CD4-positive, alpha-beta memory T cell (primary cell): ENCODE measurements at regions not wholly inside any gene's neighbourhood (a gene's known extent, or its start where the extent isn't known, plus 50 kb on each side); places are given as distances from the start of the nearest gene placed in this dataset.
"Not testable (repeated sequence)": the region's sequence is repeated elsewhere in the genome, so short reads cannot be mapped to it uniquely, and the experiment has no call there.

ENCODE experiments used
- CTCF ChIA-PET: fragments of 350-600 bp; sonication (Branson Sonifier 250); formaldehyde crosslinking; loops from one replicate; lab custom pipeline; 2021; ENCODE audit warnings: inconsistent platforms; ENCODE audit not compliant: partially characterized antibody; lab: Charles Lee
- POLR2A ChIA-PET: fragments of 350-600 bp; sonication (Branson Sonifier 250); formaldehyde crosslinking; loops from one replicate; lab custom pipeline; 2021; ENCODE audit not compliant: partially characterized antibody; lab: Charles Lee
- DNase-seq, 5 donors: peaks; one replicate each; pipeline versions ENCODE4 v3.0.0 to v3.0.0-alpha.2; 2020 to 2022; ENCODE audit warnings: mixed read lengths in 1 of 5
- H3K27ac ChIP-seq: one replicate; pipeline ENCODE4 v1.7.0; 2013; ENCODE audit warnings: low read depth, low read length
- H3K27me3 ChIP-seq: 2 replicates; pipeline ENCODE4 v1.7.0; 2013; ENCODE audit warnings: mild to moderate bottlenecking, low read length, moderate library complexity; ENCODE audit not compliant: insufficient read depth
- H3K36me3 ChIP-seq: 2 replicates; pipeline ENCODE4 v1.7.0; 2013; ENCODE audit warnings: mild to moderate bottlenecking, low read length, moderate library complexity; ENCODE audit not compliant: insufficient read depth
- H3K4me1 ChIP-seq: 2 replicates; pipeline ENCODE4 v1.7.0; 2013; ENCODE audit warnings: mild to moderate bottlenecking, low read length, moderate library complexity; ENCODE audit not compliant: insufficient read depth
- H3K4me3 ChIP-seq, 2 donors: one replicate each; pipeline ENCODE4 v1.7.0; 2013; ENCODE audit warnings: low read length in 2 of 2, mild to moderate bottlenecking in 1 of 2
- H3K9me3 ChIP-seq, 2 donors: one replicate each; pipeline ENCODE4 v1.7.0; 2013; ENCODE audit warnings: low read length in 2 of 2, control low read depth in 1 of 2; ENCODE audit not compliant: control insufficient read depth in 1 of 2
- H3K27ac Mint-ChIP-seq, 7 donors: one replicate each; pipeline ENCODE4 v1.8.0; 2020 to 2021; ENCODE audit warnings: mixed read lengths in 7 of 7, mild to moderate bottlenecking in 6 of 7, inconsistent platforms in 3 of 7, moderate library complexity in 3 of 7
- H3K27me3 Mint-ChIP-seq, 2 donors: one replicate each; pipeline ENCODE4 v1.8.0; 2020 to 2021; ENCODE audit warnings: mixed read lengths in 2 of 2
- H3K36me3 Mint-ChIP-seq, 2 donors: one replicate each; pipeline ENCODE4 v1.8.0; 2020 to 2021; ENCODE audit warnings: mixed read lengths in 2 of 2, inconsistent platforms in 1 of 2, mild to moderate bottlenecking in 1 of 2
- H3K4me1 Mint-ChIP-seq, 4 donors: one replicate each; pipeline ENCODE4 v1.8.0; 2020 to 2021; ENCODE audit warnings: mixed read lengths in 4 of 4, mild to moderate bottlenecking in 1 of 4
- H3K4me3 Mint-ChIP-seq, 8 donors: one replicate each; pipeline ENCODE4 v1.8.0; 2020 to 2021; ENCODE audit warnings: mixed read lengths in 8 of 8, mild to moderate bottlenecking in 7 of 8, moderate library complexity in 6 of 8, inconsistent platforms in 3 of 8
- H3K9me3 Mint-ChIP-seq, 8 donors: one replicate each; pipeline ENCODE4 v1.8.0; 2020 to 2021; ENCODE audit warnings: mixed read lengths in 8 of 8, mild to moderate bottlenecking in 5 of 8, inconsistent platforms in 3 of 8, moderate library complexity in 1 of 8
- intact Hi-C: fragments of 100-400 bp; cut with micrococcal nuclease; formaldehyde crosslinking; loops from one replicate; pipeline ENCODE4 v1.15.1; 2023

DNA sequence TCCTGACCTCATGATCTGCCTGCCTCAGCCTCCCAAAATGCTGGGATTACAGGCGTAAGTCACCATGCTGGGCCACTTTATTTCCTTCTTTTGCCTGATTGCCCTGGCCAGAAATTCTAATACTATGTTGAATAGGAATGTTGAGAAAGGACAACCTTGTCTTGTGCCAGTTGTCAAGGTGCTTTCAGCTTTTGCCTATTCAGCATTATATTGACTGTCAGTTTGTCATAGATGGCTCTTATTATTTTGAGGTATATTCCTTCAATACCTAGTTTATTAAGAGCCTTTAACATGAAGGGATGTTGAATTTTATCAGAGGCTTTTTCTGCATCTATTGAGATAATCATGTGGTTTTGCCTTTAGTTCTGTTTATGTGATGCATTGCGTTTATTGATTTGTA is 362.0 kb downstream of the JRKL start:
- H3K27me3 ChIP-seq, H3K27ac Mint-ChIP-seq, H3K9me3 Mint-ChIP-seq, H3K4me3 Mint-ChIP-seq, H3K27me3 Mint-ChIP-seq, POLR2A ChIA-PET, CTCF ChIA-PET, H3K36me3 Mint-ChIP-seq, H3K9me3 ChIP-seq, H3K4me3 ChIP-seq, intact Hi-C loops, H3K36me3 ChIP-seq, DNase-seq, H3K27ac ChIP-seq, H3K4me1 ChIP-seq, H3K4me1 Mint-ChIP-seq: not testable (repeated sequence)

DNA sequence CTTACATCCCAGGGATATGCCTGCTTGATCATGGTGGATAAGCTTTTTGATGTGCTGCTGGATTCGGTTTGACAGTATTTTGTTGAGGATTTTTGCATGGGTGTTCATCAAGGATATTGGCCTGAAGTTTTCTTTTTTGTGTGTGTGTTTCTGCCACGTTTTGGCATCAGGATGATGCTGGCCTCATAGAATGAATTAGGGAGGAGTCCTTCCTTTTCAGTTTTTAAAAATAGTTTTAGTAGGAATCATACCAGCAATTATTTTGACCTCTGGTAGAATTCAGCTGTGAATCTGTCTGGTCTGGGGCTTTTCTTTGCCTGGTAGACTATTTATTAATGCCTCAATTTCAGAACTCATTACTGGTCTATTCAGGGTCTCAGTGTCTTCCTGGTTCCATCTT is 362.4 kb downstream of the JRKL start:
- Mint-ChIP-seq H3K27ac (no peak overlapping the region), H3K4me3 (no peak overlapping the region), H3K27me3 (no peaks in the 10 kb centered on the region), H3K9me3 (peaks cover 0 to 6% (median under 1%) of the 10 kb centered on the region in 8 donors), H3K4me1 (no peaks in the 10 kb centered on the region), H3K36me3 (no peaks in the 10 kb centered on the region)
- Histone ChIP-seq H3K27me3 (no peaks in the 10 kb centered on the region), H3K36me3 (no peaks in the 10 kb centered on the region), H3K27ac (no peak overlapping the region), H3K4me3 (no peak overlapping the region), H3K9me3 (no peaks in the 10 kb centered on the region), H3K4me1 (no peaks in the 10 kb centered on the region)
- ChIA-PET CTCF (no interaction called here), POLR2A (no interaction called here)
- DNase-seq = no peak
- intact Hi-C loops = no loop called here

GRCh38 chr11:96753997-96754396 is 364.2 kb downstream of the JRKL start:
- H3K27me3 Mint-ChIP-seq = no peaks in the 10 kb centered on the region
- no peaks in the 10 kb centered on the region for H3K4me1 Mint-ChIP-seq
- CTCF ChIA-PET = no interaction called here
- no peak for DNase-seq
- no peak overlapping the region for H3K27ac Mint-ChIP-seq
- Histone ChIP-seq H3K9me3 (no peaks in the 10 kb centered on the region), H3K36me3 (no peaks in the 10 kb centered on the region), H3K4me3 (no peak overlapping the region), H3K27me3 (no peaks in the 10 kb centered on the region), H3K27ac (no peak overlapping the region), H3K4me1 (no peaks in the 10 kb centered on the region)
- H3K4me3 Mint-ChIP-seq = no peak overlapping the region
- peaks cover 0 to 6% (median 2%) of the 10 kb centered on the region in 8 donors for H3K9me3 Mint-ChIP-seq
- intact Hi-C loops = no loop called here
- POLR2A ChIA-PET = no interaction called here
- no peaks in the 10 kb centered on the region for H3K36me3 Mint-ChIP-seq

DNA sequence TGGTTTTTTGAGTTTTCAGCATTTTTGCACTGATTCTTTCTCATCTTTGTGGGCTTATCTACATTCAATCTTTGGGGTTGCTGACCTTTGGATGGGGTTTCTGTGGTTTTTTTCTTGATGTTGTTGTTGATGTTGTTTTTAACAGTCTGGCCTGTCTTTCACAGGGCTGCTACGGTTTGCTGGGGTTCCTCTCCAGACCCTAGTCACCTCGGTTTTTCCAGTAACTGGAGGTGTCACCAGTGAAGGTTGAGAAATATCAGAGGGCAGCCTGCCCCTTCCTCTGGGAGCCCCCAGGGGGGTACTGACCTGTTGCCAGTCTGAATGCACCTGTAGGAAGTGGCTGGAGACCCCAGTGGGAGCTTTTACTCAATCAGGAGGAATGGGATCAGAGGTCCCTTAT is 365.4 kb downstream of the JRKL start:
- Mint-ChIP-seq H3K9me3 (peaks cover 0 to 6% (median 2%) of the 10 kb centered on the region in 8 donors), H3K4me3 (no peak overlapping the region), H3K27me3 (no peaks in the 10 kb centered on the region), H3K27ac (no peak overlapping the region), H3K4me1 (no peaks in the 10 kb centered on the region), H3K36me3 (no peaks in the 10 kb centered on the region)
- ChIA-PET CTCF (interaction anchor here (1.3 kb wide), 1 partner anchor 16 kb away, joined by 4 read pairs; no protein-coding TSS in a partner anchor), POLR2A (no interaction called here)
- Histone ChIP-seq H3K9me3 (no peaks in the 10 kb centered on the region), H3K4me3 (no peak overlapping the region), H3K36me3 (no peaks in the 10 kb centered on the region), H3K27me3 (no peaks in the 10 kb centered on the region), H3K27ac (no peak overlapping the region), H3K4me1 (no peaks in the 10 kb centered on the region)
- DNase-seq = no peak
- intact Hi-C loops = no loop called here

DNA sequence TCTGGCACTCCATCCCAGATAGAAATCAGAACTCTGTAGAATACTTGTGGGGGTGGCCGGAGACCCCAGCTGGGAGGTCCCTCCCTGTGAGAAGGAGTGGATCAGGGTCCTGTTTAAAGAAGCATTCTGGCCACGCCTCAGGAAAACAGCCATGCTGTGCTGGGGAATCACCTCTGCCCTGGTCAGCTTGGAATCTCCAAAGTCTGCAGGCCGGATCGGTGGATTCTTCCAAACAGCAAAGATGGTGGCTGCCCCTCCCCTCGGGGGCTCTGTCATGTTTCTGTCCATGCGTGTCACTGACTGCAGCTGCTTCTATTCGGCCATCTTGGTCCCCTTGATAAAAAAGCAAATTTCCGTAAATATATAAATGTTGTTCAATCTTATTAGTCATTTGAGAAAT is 365.9 kb downstream of the JRKL start:
- Histone ChIP-seq H3K4me1 (no peaks in the 10 kb centered on the region), H3K27me3 (no peaks in the 10 kb centered on the region), H3K9me3 (no peaks in the 10 kb centered on the region), H3K36me3 (no peaks in the 10 kb centered on the region), H3K27ac (no peak overlapping the region), H3K4me3 (no peak overlapping the region)
- Mint-ChIP-seq H3K4me1 (no peaks in the 10 kb centered on the region), H3K27me3 (no peaks in the 10 kb centered on the region), H3K36me3 (no peaks in the 10 kb centered on the region), H3K27ac (no peak overlapping the region), H3K4me3 (no peak overlapping the region), H3K9me3 (peaks cover 0 to 6% (median 2%) of the 10 kb centered on the region in 8 donors)
- CTCF ChIA-PET = interaction anchor here (1.3 kb wide), 1 partner anchor 17 kb away, joined by 4 read pairs; no protein-coding TSS in a partner anchor
- DNase-seq = no peak
- intact Hi-C loops = no loop called here
- POLR2A ChIA-PET = no interaction called here

DNA sequence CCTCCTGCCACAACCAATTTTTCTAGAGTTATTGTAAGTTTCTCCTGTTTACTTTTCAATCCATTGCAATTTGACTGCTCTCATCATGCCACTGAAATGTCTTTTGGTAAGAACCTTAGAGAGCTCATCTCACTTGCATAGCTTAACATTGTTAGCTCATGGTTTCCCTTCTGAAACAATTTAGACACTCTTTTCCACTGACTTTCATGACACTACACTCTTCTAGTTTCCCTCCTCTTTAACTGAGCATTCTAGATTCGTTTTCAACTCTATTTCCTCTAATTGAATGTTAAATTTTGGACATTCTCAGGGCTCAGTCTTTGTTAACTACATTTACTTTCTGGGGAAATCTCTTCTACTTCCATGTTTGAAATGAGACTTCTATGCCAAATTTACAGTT is 369.1 kb downstream of the JRKL start:
- Mint-ChIP-seq H3K27me3 (no peaks in the 10 kb centered on the region), H3K4me3 (no peak overlapping the region), H3K36me3 (no peaks in the 10 kb centered on the region), H3K9me3 (peaks cover 0 to 5% (median under 1%) of the 10 kb centered on the region in 8 donors), H3K4me1 (no peaks in the 10 kb centered on the region), H3K27ac (no peak overlapping the region)
- ChIA-PET CTCF (no interaction called here), POLR2A (no interaction called here)
- Histone ChIP-seq H3K9me3 (no peaks in the 10 kb centered on the region), H3K27me3 (no peaks in the 10 kb centered on the region), H3K27ac (no peak overlapping the region), H3K4me3 (no peak overlapping the region), H3K4me1 (no peaks in the 10 kb centered on the region), H3K36me3 (no peaks in the 10 kb centered on the region)
- no peak for DNase-seq
- intact Hi-C loops = no loop called here

- H3K4me3 Mint-ChIP-seq = no peak overlapping the region
- POLR2A ChIA-PET = no interaction called here
- H3K27ac ChIP-seq = no peak overlapping the region
- no peak overlapping the region for H3K27ac Mint-ChIP-seq
- H3K27me3 ChIP-seq = no peaks in the 10 kb centered on the region
- H3K4me3 ChIP-seq = no peak overlapping the region
- peaks cover 0 to 2% (median 0%) of the 10 kb centered on the region in 8 donors for H3K9me3 Mint-ChIP-seq
- H3K4me1 Mint-ChIP-seq = no peaks in the 10 kb centered on the region
- DNase-seq = no peak
- H3K36me3 ChIP-seq = no peaks in the 10 kb centered on the region
- no peaks in the 10 kb centered on the region for H3K36me3 Mint-ChIP-seq
- intact Hi-C loops = no loop called here
- H3K4me1 ChIP-seq = no peaks in the 10 kb centered on the region
- H3K9me3 ChIP-seq = no peaks in the 10 kb centered on the region
- no peaks in the 10 kb centered on the region for H3K27me3 Mint-ChIP-seq
- CTCF ChIA-PET = no interaction called here
These were observed 370.5 kb downstream of the JRKL start for GRCh38 chr11:96760306-96760705.

DNA sequence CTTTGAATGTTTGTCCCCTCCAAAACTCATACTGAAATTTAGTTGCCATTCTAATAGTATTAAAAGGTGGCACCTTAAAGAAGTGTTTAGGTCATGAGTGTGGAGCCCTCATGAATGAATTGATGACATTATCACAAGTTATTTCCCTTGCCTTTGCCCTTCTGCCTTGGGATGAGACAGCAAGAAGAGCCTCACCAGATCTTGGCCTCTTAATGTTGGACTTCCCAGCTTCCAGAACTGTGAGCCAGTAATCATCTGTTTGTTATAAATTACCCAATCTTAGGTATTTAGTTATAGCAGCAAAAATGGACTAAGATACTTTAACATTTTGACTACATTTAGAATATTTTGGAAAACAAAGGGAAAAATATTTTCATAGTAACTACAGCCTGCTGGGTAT is 371.0 kb downstream of the JRKL start:
- no peaks in the 10 kb centered on the region for H3K4me1 Mint-ChIP-seq
- H3K27ac Mint-ChIP-seq = no peak overlapping the region
- POLR2A ChIA-PET = no interaction called here

More for the DNA sequence above, 371.0 kb downstream of the JRKL start:
- no peaks in the 10 kb centered on the region for H3K9me3 ChIP-seq
- H3K4me1 ChIP-seq = no peaks in the 10 kb centered on the region
- intact Hi-C loops = no loop called here
- no peaks in the 10 kb centered on the region for H3K36me3 Mint-ChIP-seq
- no peak overlapping the region for H3K4me3 Mint-ChIP-seq
- H3K36me3 ChIP-seq = no peaks in the 10 kb centered on the region
- H3K27ac ChIP-seq = no peak overlapping the region
- H3K27me3 Mint-ChIP-seq = no peaks in the 10 kb centered on the region
- H3K9me3 Mint-ChIP-seq = peaks cover 0 to 2% (median 0%) of the 10 kb centered on the region in 8 donors
- CTCF ChIA-PET = no interaction called here
- H3K27me3 ChIP-seq = no peaks in the 10 kb centered on the region
- no peak for DNase-seq
- H3K4me3 ChIP-seq = no peak overlapping the region
